ENCODE measurements at regions not wholly inside any gene's neighbourhood (a gene's known extent, or its start where the extent isn't known, plus 50 kb on each side); places are given as distances from the start of the nearest gene placed in this dataset.

- H3K36me3 Mint-ChIP-seq: no peaks in the 10 kb centered on the region
- ChIA-PET POLR2A (no interaction called here), CTCF (no interaction called here)
- ATAC-seq (no peak), DNase-seq (ENCODE audit: low spot score) (no peak)
- no peak overlapping the region for H3K27ac Mint-ChIP-seq
- no peak for TF ChIP-seq EMX1 (CRISPR knock-in tag; IDR thresholded peaks at IDR 0.05)
- no peak for TF ChIP-seq GABPB1 (CRISPR knock-in tag; IDR thresholded peaks at IDR 0.05)
- TF ChIP-seq ELF4 (CRISPR knock-in tag; IDR thresholded peaks at IDR 0.05; ENCODE audit: low read depth): no peak
- no peak for TF ChIP-seq ZNF121 (CRISPR knock-in tag; IDR thresholded peaks at IDR 0.05)
- TF ChIP-seq FOXK1 (CRISPR knock-in tag; IDR thresholded peaks at IDR 0.05): no peak
- TF ChIP-seq NFATC4 (CRISPR knock-in tag; IDR thresholded peaks at IDR 0.05): no peak
- no peak for TF ChIP-seq HMGA2 (CRISPR knock-in tag; IDR thresholded peaks at IDR 0.05)
- no peak for TF ChIP-seq GTF2I (CRISPR knock-in tag; conservative IDR thresholded peaks at IDR 0.05)
- TF ChIP-seq ETV6 (CRISPR knock-in tag; IDR thresholded peaks at IDR 0.05): no peak
- TF ChIP-seq TEAD4 (CRISPR knock-in tag; IDR thresholded peaks at IDR 0.05): no peak
- no peak for TF ChIP-seq ZNF396 (CRISPR knock-in tag; IDR thresholded peaks at IDR 0.05; ENCODE audit: borderline replicate concordance)
- no peak for TF ChIP-seq JUN (CRISPR knock-in tag; IDR thresholded peaks at IDR 0.05)
- TF ChIP-seq ZNF232 (CRISPR knock-in tag; IDR thresholded peaks at IDR 0.05): no peak
- no peak for TF ChIP-seq OVOL2 (CRISPR knock-in tag; IDR thresholded peaks at IDR 0.05; ENCODE audit: borderline replicate concordance)
- TF ChIP-seq, protein P1, sequence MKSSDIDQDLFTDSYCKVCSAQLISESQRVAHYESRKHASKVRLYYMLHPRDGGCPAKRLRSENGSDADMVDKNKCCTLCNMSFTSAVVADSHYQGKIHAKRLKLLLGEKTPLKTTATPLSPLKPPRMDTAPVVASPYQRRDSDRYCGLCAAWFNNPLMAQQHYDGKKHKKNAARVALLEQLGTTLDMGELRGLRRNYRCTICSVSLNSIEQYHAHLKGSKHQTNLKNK (CRISPR knock-in tag; IDR thresholded peaks at IDR 0.05): no peak
- no peak for TF ChIP-seq SOX15 (CRISPR knock-in tag; IDR thresholded peaks at IDR 0.05)
- TF ChIP-seq ZBTB43 (CRISPR knock-in tag; IDR thresholded peaks at IDR 0.05): no peak
- no peak for TF ChIP-seq ZNF671 (CRISPR knock-in tag; IDR thresholded peaks at IDR 0.05)
- no peak for TF ChIP-seq ESRRA (CRISPR knock-in tag; IDR thresholded peaks at IDR 0.05; ENCODE audit: borderline replicate concordance)
- no peak overlapping the region for H3K4me3 Mint-ChIP-seq
- no peaks in the 10 kb centered on the region for H3K4me1 Mint-ChIP-seq
- no peaks in the 10 kb centered on the region for H3K9me3 Mint-ChIP-seq
- no peaks in the 10 kb centered on the region; the same call in 1 of the 2 replicates for H3K27me3 Mint-ChIP-seq (ENCODE audit: low read depth)
Observed at GRCh38 chr18:22088996-22089640, 80.3 kb upstream of the GATA6 start.

GRCh38 chr18:22091341-22091740 is 78.0 kb upstream of the GATA6 start:
- Mint-ChIP-seq H3K9me3 (no peaks in the 10 kb centered on the region), H3K36me3 (no peaks in the 10 kb centered on the region), H3K4me1 (no peaks in the 10 kb centered on the region), H3K4me3 (no peak overlapping the region), H3K27ac (no peak overlapping the region), H3K27me3 (ENCODE audit: low read depth) (peaks cover under 1% of the 10 kb centered on the region)
- no peak for ATAC-seq
- POLR2A ChIA-PET: no interaction called here
- DNase-seq (ENCODE audit: low spot score): no peak
- CTCF ChIA-PET: no interaction called here
- TF ChIP-seq HMGA2 (CRISPR knock-in tag; IDR thresholded peaks at IDR 0.05) (peak; percentile 91), ESRRA (CRISPR knock-in tag; IDR thresholded peaks at IDR 0.05; ENCODE audit: borderline replicate concordance) (no peak)

- Mint-ChIP-seq H3K9me3 (no peaks in the 10 kb centered on the region), H3K36me3 (no peaks in the 10 kb centered on the region), H3K27ac (no peak overlapping the region), H3K27me3 (ENCODE audit: low read depth) (peaks cover 2% of the 10 kb centered on the region; the same call in 1 of the 2 replicates), H3K4me1 (no peaks in the 10 kb centered on the region), H3K4me3 (no peak overlapping the region)
- ChIA-PET CTCF (interaction anchor here (1.0 to 1.3 kb wide), 2 partner anchors 15 to 96 kb away, joined by 3 to 4 read pairs; no protein-coding TSS in a partner anchor), POLR2A (no interaction called here)
- ATAC-seq: no peak
- DNase-seq (ENCODE audit: low spot score): no peak
- TF ChIP-seq ZNF512 (CRISPR knock-in tag; IDR thresholded peaks at IDR 0.05; ENCODE audit: borderline replicate concordance) (no peak), HMGXB4 (CRISPR knock-in tag; IDR thresholded peaks at IDR 0.05) (no peak), ELF4 (CRISPR knock-in tag; IDR thresholded peaks at IDR 0.05; ENCODE audit: low read depth) (no peak), FOXP1 (CRISPR knock-in tag; IDR thresholded peaks at IDR 0.05; ENCODE audit: borderline replicate concordance) (no peak), JUN (CRISPR knock-in tag; IDR thresholded peaks at IDR 0.05) (no peak), NFATC4 (CRISPR knock-in tag; IDR thresholded peaks at IDR 0.05) (no peak)
- TF ChIP-seq, protein P2, sequence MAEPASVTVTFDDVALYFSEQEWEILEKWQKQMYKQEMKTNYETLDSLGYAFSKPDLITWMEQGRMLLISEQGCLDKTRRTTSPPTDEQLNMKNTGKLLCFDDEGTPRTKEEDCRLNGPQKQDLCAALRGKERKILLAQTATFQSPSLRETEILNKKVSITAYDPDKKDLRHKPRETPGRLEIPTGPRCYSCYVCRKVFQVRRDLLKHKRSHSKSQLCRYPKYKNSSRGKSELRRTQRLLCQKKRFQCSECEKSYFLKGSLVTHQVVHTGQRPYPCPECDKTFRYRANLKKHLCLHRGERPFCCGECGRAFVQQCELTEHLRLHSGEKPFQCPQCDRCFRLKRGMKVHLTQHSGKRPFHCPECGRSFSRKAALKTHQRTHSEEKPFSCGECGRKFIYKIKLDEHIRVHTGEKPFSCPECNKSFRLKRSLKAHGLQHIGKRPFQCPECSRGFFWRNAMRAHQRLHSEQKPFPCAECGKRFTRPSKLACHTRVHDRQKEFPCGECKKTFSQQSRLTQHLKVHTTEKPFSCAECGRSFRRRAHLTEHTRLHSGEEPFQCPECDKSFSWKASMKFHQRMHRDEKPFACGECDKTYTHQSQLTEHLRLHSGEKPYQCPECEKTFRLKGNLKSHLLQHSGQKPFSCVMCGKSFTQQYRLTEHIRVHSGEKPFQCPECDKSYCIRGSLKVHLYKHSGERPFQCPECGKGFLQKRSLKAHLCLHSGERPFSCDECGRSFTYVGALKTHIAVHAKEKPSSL (CRISPR knock-in tag; conservative IDR thresholded peaks at IDR 0.05): no peak
- TF ChIP-seq, protein P3, sequence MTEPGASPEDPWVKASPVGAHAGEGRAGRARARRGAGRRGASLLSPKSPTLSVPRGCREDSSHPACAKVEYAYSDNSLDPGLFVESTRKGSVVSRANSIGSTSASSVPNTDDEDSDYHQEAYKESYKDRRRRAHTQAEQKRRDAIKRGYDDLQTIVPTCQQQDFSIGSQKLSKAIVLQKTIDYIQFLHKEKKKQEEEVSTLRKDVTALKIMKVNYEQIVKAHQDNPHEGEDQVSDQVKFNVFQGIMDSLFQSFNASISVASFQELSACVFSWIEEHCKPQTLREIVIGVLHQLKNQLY (CRISPR knock-in tag; IDR thresholded peaks at IDR 0.05): no peak
- TF ChIP-seq, protein P1 (CRISPR knock-in tag; IDR thresholded peaks at IDR 0.05): no peak
Observed at GRCh38 chr18:22093731-22094357, 75.5 kb upstream of the GATA6 start.
